ENCODE measurements at regions not wholly inside any gene's neighbourhood (a gene's known extent, or its start where the extent isn't known, plus 50 kb on each side); places are given as distances from the start of the nearest gene placed in this dataset.

DNA sequence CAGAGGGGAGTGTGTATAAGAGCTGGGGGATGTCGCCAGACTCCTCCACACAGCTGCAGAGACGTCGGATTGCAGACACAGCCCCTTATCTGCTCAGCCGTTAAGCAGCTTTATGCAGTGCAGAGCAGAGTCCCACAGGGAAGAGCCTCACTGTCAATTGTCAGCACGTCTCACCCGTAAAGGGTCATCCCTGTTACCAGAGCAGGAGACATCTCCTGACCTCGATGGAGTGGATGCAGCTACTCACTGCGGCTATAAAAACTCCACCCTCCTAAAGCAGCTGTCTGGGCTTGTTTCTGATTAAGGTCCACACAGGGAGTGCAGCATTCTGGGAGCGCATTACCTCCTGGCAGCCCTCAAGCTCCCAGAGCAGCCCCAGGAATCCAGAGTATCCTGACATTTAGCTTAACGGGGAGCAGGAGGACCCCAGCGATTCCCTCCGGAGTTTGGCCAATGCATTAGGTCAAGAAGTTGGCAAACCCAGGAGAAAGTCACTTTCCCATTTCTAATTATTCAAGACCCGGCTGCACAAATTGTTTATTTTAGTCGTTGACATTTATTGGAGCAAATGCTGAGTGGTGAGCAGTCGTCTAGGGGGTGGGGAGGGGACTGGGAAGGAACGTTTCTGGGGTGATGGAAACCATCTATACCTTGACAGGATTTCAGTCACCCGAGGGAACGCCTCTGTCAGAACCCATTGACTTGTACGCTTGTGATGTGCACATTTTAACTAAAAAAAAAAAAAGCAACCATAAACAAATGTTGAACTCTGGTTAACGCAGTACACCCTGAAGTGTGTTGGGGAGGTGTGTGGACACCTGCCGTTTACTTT, 100.0 kb upstream of the ZNF469 start:
- TF ChIP-seq, protein P1, sequence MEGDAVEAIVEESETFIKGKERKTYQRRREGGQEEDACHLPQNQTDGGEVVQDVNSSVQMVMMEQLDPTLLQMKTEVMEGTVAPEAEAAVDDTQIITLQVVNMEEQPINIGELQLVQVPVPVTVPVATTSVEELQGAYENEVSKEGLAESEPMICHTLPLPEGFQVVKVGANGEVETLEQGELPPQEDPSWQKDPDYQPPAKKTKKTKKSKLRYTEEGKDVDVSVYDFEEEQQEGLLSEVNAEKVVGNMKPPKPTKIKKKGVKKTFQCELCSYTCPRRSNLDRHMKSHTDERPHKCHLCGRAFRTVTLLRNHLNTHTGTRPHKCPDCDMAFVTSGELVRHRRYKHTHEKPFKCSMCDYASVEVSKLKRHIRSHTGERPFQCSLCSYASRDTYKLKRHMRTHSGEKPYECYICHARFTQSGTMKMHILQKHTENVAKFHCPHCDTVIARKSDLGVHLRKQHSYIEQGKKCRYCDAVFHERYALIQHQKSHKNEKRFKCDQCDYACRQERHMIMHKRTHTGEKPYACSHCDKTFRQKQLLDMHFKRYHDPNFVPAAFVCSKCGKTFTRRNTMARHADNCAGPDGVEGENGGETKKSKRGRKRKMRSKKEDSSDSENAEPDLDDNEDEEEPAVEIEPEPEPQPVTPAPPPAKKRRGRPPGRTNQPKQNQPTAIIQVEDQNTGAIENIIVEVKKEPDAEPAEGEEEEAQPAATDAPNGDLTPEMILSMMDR (IDR thresholded peaks at IDR 0.05; ENCODE audit: low read depth, low read length): no peak
- DNase-seq (ENCODE audit: low read depth in 2 of 2): peak; percentile 27 to 37
- no peak overlapping the region for H3K4me3 ChIP-seq (replicated peaks in 1 of 2; ENCODE audit: low read depth in 2 of 2, low read length in 2 of 2)

- no peak for DNase-seq (ENCODE audit: low read depth in 2 of 2)
- TF ChIP-seq, protein P1 (IDR thresholded peaks at IDR 0.05; ENCODE audit: low read depth, low read length): no peak
- H3K4me3 ChIP-seq (replicated peaks in 1 of 2; ENCODE audit: low read depth in 2 of 2, low read length in 2 of 2): no peak overlapping the region
Observed at GRCh38 chr16:88283596-88283995, 99.2 kb upstream of the ZNF469 start.

DNA sequence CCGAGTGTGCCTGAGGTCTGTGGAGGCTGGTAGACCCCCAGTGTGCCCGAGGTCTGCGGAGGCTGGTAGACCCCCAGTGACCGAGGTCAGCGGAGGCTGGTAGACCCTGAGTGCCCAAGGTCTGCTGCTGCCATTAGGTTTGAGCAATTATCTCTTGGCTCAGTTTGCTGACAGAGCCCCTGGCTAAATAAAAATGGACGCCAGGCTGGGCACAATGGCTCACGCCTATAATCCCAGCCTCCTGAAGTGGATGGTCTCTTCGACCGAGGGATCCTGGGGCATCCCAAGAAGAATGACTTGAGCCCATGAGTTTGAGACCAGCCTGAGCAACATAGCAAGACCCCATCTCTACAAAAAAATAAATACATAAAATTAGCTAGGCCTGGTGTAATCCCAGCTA, 98.7 kb upstream of the ZNF469 start:
- TF ChIP-seq, protein P1 (IDR thresholded peaks at IDR 0.05; ENCODE audit: low read depth, low read length): no peak
- no peak overlapping the region for H3K4me3 ChIP-seq (replicated peaks in 1 of 2; ENCODE audit: low read depth in 2 of 2, low read length in 2 of 2)

GRCh38 chr16:88284626-88285513, 97.9 kb upstream of the ZNF469 start:
- TF ChIP-seq, protein P1 (IDR thresholded peaks at IDR 0.05; ENCODE audit: low read depth, low read length): no peak
- DNase-seq (ENCODE audit: low read depth in 2 of 2): no peak
- H3K4me3 ChIP-seq (replicated peaks in 1 of 2; ENCODE audit: low read depth in 2 of 2, low read length in 2 of 2): no peak overlapping the region

More for the DNA sequence above, 98.7 kb upstream of the ZNF469 start:
- no peak for DNase-seq (ENCODE audit: low read depth in 2 of 2)

DNA sequence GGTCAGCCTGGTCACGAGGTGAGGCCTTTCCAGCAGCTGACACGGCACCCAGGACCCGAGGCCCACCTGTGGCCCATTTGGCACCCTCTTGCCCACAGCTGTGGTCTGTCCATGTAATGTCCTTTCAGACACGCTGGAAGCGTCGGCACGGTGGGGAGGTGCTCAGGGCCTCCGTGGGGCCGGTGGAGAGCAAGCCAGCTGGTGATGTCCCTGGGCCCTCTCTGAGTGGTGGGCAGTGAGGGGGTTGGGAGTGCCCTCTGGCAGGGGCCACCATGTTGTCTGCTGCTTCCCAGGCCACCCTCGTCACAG, 97.3 kb upstream of the ZNF469 start:
- DNase-seq (ENCODE audit: low read depth in 2 of 2): no peak
- TF ChIP-seq, protein P1 (IDR thresholded peaks at IDR 0.05; ENCODE audit: low read depth, low read length): no peak
- no peak overlapping the region for H3K4me3 ChIP-seq (replicated peaks in 1 of 2; ENCODE audit: low read depth in 2 of 2, low read length in 2 of 2)

GRCh38 chr16:88286301-88286923, 96.3 kb upstream of the ZNF469 start:
- DNase-seq (ENCODE audit: low read depth in 2 of 2): no peak
- TF ChIP-seq, protein P1 (IDR thresholded peaks at IDR 0.05; ENCODE audit: low read depth, low read length): no peak
- H3K4me3 ChIP-seq (replicated peaks in 1 of 2; ENCODE audit: low read depth in 2 of 2, low read length in 2 of 2): no peak overlapping the region
